ENCODE measurements at regions not wholly inside any gene's neighbourhood (a gene's known extent, or its start where the extent isn't known, plus 50 kb on each side); places are given as distances from the start of the nearest gene placed in this dataset.

DNA sequence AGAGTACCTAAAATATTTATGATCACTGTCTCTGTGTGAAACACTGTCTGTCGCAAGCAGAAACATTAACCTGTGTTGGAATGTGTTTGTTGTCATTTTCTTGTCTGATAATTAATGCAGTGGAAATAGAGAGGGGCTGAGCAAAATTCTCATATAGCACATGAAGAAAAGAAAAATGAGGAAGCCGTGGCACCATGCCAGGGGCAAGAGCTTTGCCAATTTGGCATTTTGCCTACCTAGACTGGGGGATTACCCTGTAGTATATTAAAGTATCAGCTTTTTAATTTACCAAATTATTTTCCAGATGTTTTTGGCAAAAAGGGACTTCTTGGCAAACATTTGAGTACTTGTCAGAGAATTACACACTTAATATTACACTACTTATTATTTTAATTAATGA, 1326.6 kb upstream of the GOT2 start:
- no peak overlapping the region for H3K9ac ChIP-seq (ENCODE audit: low read length in 3 of 3)
- peaks cover 0 to 4% (median 0%) of the 10 kb centered on the region in 3 donors for H3K4me1 ChIP-seq (ENCODE audit: control insufficient read depth in 2 of 3, insufficient read depth in 2 of 3, low read depth in 1 of 3, low read length in 3 of 3)
- H3K4me3 ChIP-seq (ENCODE audit: low read length in 3 of 3), result no peak overlapping the region
- TF ChIP-seq CTCF (IDR thresholded peaks at IDR 0.05; ENCODE audit: borderline replicate concordance, extremely low read depth, insufficient read depth), result no peak
- no peak for FAIRE-seq
- intact Hi-C loops (cut with DNase I), result no loop called here
- DNase-seq, result peak in 1 of 5 donors; percentile 10
- H3K9me3 ChIP-seq (ENCODE audit: control insufficient read depth in 2 of 3, insufficient read depth in 1 of 3, low read length in 3 of 3), result no peaks in the 10 kb centered on the region
- no peaks in the 10 kb centered on the region for H3K36me3 ChIP-seq (ENCODE audit: control insufficient read depth in 2 of 3, insufficient read depth in 3 of 3, low read length in 3 of 3)
- H3K27ac ChIP-seq (ENCODE audit: low read depth in 2 of 2, low read length in 2 of 2), result no peak overlapping the region
- no peaks in the 10 kb centered on the region for H3K27me3 ChIP-seq (ENCODE audit: control insufficient read depth, insufficient read depth, low read length)

- Histone ChIP-seq H3K9me3 (ENCODE audit: control insufficient read depth in 2 of 3, insufficient read depth in 1 of 3, low read length in 3 of 3) (no peaks in the 10 kb centered on the region), H3K9ac (ENCODE audit: low read length in 3 of 3) (no peak overlapping the region), H3K4me1 (ENCODE audit: control insufficient read depth in 2 of 3, insufficient read depth in 2 of 3, low read depth in 1 of 3, low read length in 3 of 3) (peaks cover 0 to 4% (median 0%) of the 10 kb centered on the region in 3 donors), H3K27ac (ENCODE audit: low read depth in 2 of 2, low read length in 2 of 2) (no peak overlapping the region), H3K4me3 (ENCODE audit: low read length in 3 of 3) (no peak overlapping the region), H3K27me3 (ENCODE audit: control insufficient read depth, insufficient read depth, low read length) (no peaks in the 10 kb centered on the region), H3K36me3 (ENCODE audit: control insufficient read depth in 2 of 3, insufficient read depth in 3 of 3, low read length in 3 of 3) (no peaks in the 10 kb centered on the region)
- intact Hi-C loops (cut with DNase I), result no loop called here
- TF ChIP-seq CTCF (IDR thresholded peaks at IDR 0.05; ENCODE audit: borderline replicate concordance, extremely low read depth, insufficient read depth), result no peak
- FAIRE-seq (no peak), DNase-seq (no peak)
These were observed 1325.0 kb upstream of the GOT2 start for GRCh38 chr16:60059141-60059540.

DNA sequence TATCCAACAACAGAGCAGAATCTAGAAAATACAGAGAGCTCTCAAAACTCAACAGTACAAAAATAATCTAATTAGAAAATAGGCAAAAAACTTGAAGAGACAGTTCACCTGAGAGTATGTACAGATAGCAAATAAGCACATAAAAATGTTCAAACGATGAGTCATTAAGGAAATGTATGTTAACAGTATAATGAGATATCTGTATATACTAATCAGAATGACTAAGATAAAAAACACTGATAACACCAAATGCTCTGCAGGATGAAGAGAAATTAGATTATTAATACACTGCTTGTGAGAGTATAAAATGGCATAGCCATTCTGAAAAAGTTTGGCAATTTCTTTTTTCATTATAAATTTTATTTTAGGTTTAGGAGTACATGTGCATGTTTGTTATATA, 1307.6 kb upstream of the GOT2 start:
- no peak overlapping the region for H3K9ac ChIP-seq (ENCODE audit: low read length in 3 of 3)
- no peak for DNase-seq
- intact Hi-C loops (cut with DNase I), result no loop called here
- H3K4me1 ChIP-seq (ENCODE audit: control insufficient read depth in 2 of 3, insufficient read depth in 2 of 3, low read depth in 1 of 3, low read length in 3 of 3), result no peaks in the 10 kb centered on the region
- H3K27me3 ChIP-seq (ENCODE audit: control insufficient read depth, insufficient read depth, low read length), result no peaks in the 10 kb centered on the region
- no peaks in the 10 kb centered on the region for H3K9me3 ChIP-seq (ENCODE audit: control insufficient read depth in 2 of 3, insufficient read depth in 1 of 3, low read length in 3 of 3)
- TF ChIP-seq CTCF (IDR thresholded peaks at IDR 0.05; ENCODE audit: borderline replicate concordance, extremely low read depth, insufficient read depth), result no peak
- H3K4me3 ChIP-seq (ENCODE audit: low read length in 3 of 3), result no peak overlapping the region
- no peak overlapping the region for H3K27ac ChIP-seq (ENCODE audit: low read depth in 2 of 2, low read length in 2 of 2)
- no peak for FAIRE-seq
- H3K36me3 ChIP-seq (ENCODE audit: control insufficient read depth in 2 of 3, insufficient read depth in 3 of 3, low read length in 3 of 3), result no peaks in the 10 kb centered on the region

DNA sequence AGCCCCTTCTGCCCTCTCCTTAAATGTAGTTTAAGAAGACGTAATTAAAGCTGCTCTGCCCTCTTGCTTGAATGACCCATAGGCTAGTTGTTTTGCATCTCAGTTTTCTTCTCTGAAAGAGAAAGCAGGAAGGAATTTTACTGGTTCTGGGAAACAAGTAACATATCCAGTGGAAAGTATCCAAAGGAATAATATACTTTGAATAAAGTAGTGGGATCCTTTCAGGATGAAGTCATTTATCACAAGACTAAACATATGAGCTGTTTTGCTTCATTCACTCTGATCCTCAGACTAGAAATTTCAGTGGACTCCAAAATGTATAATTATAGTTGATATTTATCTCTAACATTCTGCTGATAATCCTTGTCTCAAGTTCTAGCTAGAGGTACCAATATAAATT, 1297.6 kb upstream of the GOT2 start:
- no peaks in the 10 kb centered on the region for H3K27me3 ChIP-seq (ENCODE audit: control insufficient read depth, insufficient read depth, low read length)
- no peak for FAIRE-seq
- H3K9ac ChIP-seq (ENCODE audit: low read length in 3 of 3), result no peak overlapping the region
- no peak overlapping the region for H3K4me3 ChIP-seq (ENCODE audit: low read length in 3 of 3)
- H3K36me3 ChIP-seq (ENCODE audit: control insufficient read depth in 2 of 3, insufficient read depth in 3 of 3, low read length in 3 of 3), result no peaks in the 10 kb centered on the region
- TF ChIP-seq CTCF (IDR thresholded peaks at IDR 0.05; ENCODE audit: borderline replicate concordance, extremely low read depth, insufficient read depth), result no peak
- no peak for DNase-seq
- H3K4me1 ChIP-seq (ENCODE audit: control insufficient read depth in 2 of 3, insufficient read depth in 2 of 3, low read depth in 1 of 3, low read length in 3 of 3), result no peaks in the 10 kb centered on the region
- intact Hi-C loops (cut with DNase I), result no loop called here
- no peaks in the 10 kb centered on the region for H3K9me3 ChIP-seq (ENCODE audit: control insufficient read depth in 2 of 3, insufficient read depth in 1 of 3, low read length in 3 of 3)
- H3K27ac ChIP-seq (ENCODE audit: low read depth in 2 of 2, low read length in 2 of 2), result no peak overlapping the region

All from kidney (tissue), 13 donors.